Peyer's patch (tissue), 4 donors: ENCODE measurements at regions not wholly inside any gene's neighbourhood (a gene's known extent, or its start where the extent isn't known, plus 50 kb on each side); places are given as distances from the start of the nearest gene placed in this dataset.

Experiments used
- DNase-seq, 3 donors: peaks; one replicate each; pipeline ENCODE4 v3.0.0-alpha.2; 2017 to 2019
- H3K27ac ChIP-seq, 4 donors: fragments of 200-600 bp; sonication (generic); one replicate each; pipeline ENCODE4 v1.5.1; 2016 to 2019
- H3K27me3 ChIP-seq, 2 donors: fragments of 200-600 bp; sonication (generic); one replicate each; pipeline ENCODE4 v1.5.1; 2019
- H3K36me3 ChIP-seq, 3 donors: fragments of 200-600 bp; sonication (generic); one replicate each; pipeline ENCODE4 v1.5.1; 2016 to 2019
- H3K4me1 ChIP-seq, 4 donors: fragments of 200-600 bp; sonication (generic); one replicate each; pipeline ENCODE4 v1.5.1; 2016 to 2019
- H3K4me3 ChIP-seq, 4 donors: fragments of 200-600 bp; sonication (generic); 1 replicate in 3 of 4; 2 replicates in 1 of 4; pipeline ENCODE4 v1.5.1; 2016 to 2019; ENCODE audit warnings: mild to moderate bottlenecking in 1 of 4
- H3K9me3 ChIP-seq, 4 donors: fragments of 200-600 bp; sonication (generic); one replicate each; pipeline ENCODE4 v1.5.1; 2016 to 2019; ENCODE audit warnings: mild to moderate bottlenecking in 1 of 4
- POLR2A ChIP-seq, 2 donors: fragments of 450-650 bp; IDR thresholded peaks; one replicate each; pipeline ENCODE4 v1.5.1; 2017; ENCODE audit warnings: antibody characterized with exemption in 2 of 2, mild to moderate bottlenecking in 2 of 2, moderate library complexity in 2 of 2
- TF ChIP-seq, protein P1 (sequence below), 6 experiments: fragments of 450-650 bp in 4 of 6; fragments of 200-600 bp in 2 of 6; sonication (generic) in 1 of 6; IDR thresholded peaks; one replicate each; pipeline ENCODE4 v1.5.1; 2017 to 2019; ENCODE audit warnings: antibody characterized with exemption in 6 of 6, mild to moderate bottlenecking in 3 of 6, moderate library complexity in 1 of 6

- Histone ChIP-seq H3K27me3 (no peaks in the 10 kb centered on the region), H3K4me1 (no peaks in the 10 kb centered on the region), H3K9me3 (no peaks in the 10 kb centered on the region), H3K36me3 (no peaks in the 10 kb centered on the region), H3K27ac (no peak overlapping the region), H3K4me3 (no peak overlapping the region)
- TF ChIP-seq, protein P1, sequence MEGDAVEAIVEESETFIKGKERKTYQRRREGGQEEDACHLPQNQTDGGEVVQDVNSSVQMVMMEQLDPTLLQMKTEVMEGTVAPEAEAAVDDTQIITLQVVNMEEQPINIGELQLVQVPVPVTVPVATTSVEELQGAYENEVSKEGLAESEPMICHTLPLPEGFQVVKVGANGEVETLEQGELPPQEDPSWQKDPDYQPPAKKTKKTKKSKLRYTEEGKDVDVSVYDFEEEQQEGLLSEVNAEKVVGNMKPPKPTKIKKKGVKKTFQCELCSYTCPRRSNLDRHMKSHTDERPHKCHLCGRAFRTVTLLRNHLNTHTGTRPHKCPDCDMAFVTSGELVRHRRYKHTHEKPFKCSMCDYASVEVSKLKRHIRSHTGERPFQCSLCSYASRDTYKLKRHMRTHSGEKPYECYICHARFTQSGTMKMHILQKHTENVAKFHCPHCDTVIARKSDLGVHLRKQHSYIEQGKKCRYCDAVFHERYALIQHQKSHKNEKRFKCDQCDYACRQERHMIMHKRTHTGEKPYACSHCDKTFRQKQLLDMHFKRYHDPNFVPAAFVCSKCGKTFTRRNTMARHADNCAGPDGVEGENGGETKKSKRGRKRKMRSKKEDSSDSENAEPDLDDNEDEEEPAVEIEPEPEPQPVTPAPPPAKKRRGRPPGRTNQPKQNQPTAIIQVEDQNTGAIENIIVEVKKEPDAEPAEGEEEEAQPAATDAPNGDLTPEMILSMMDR (IDR thresholded peaks at IDR 0.05), result no peak
- no peak for TF ChIP-seq POLR2A (IDR thresholded peaks at IDR 0.05)
- DNase-seq, result no peak
These were observed 1276.7 kb upstream of the PRMT6 start for GRCh38 chr1:105779727-105780126.

- no peak for TF ChIP-seq POLR2A (IDR thresholded peaks at IDR 0.05)
- TF ChIP-seq, protein P1 (IDR thresholded peaks at IDR 0.05), result no peak
- Histone ChIP-seq H3K36me3 (no peaks in the 10 kb centered on the region), H3K27me3 (no peaks in the 10 kb centered on the region), H3K27ac (no peak overlapping the region), H3K9me3 (no peaks in the 10 kb centered on the region), H3K4me3 (no peak overlapping the region), H3K4me1 (no peaks in the 10 kb centered on the region)
- DNase-seq, result no peak
These were observed 1271.5 kb upstream of the PRMT6 start for GRCh38 chr1:105785021-105785420.

DNA sequence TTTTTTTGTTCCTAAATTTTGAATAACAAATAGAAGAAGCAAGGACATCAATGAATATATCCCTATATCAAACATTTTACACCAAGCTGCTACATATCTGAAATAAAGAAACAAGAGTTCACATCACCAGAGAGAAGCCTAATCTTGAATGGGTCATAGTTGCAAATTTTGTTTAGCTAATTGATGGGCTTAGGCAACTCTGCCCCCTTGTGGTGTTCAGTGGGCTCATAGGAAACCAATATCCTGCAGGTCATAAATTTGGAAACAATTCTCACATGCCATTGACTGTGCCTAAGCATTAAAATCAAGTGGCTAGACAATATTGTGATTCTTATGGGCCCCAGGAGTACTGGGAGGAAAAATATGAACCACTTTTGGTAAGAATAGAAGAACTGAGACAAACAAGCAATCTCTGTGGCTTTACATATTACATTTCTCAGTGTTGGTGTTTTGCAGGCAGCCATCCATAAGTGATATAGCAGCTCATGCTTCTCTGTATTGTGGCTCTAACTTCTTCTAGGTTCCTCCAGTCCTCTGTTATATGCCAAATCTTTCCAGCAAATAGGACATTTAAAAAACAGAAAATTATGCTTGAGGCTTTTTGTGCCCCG, 1262.8 kb upstream of the PRMT6 start:
- DNase-seq, result peak in 1 of 3 donors; percentile 61
- no peak overlapping the region for H3K4me3 ChIP-seq
- TF ChIP-seq, protein P1 (IDR thresholded peaks at IDR 0.05), result peak in 4 of 6 experiments; percentile 50 to 62 (median 61)
- no peak for TF ChIP-seq POLR2A (IDR thresholded peaks at IDR 0.05)
- H3K36me3 ChIP-seq, result no peaks in the 10 kb centered on the region
- H3K27me3 ChIP-seq, result no peaks in the 10 kb centered on the region
- H3K4me1 ChIP-seq, result no peaks in the 10 kb centered on the region
- no peak overlapping the region for H3K27ac ChIP-seq
- H3K9me3 ChIP-seq, result no peaks in the 10 kb centered on the region

DNA sequence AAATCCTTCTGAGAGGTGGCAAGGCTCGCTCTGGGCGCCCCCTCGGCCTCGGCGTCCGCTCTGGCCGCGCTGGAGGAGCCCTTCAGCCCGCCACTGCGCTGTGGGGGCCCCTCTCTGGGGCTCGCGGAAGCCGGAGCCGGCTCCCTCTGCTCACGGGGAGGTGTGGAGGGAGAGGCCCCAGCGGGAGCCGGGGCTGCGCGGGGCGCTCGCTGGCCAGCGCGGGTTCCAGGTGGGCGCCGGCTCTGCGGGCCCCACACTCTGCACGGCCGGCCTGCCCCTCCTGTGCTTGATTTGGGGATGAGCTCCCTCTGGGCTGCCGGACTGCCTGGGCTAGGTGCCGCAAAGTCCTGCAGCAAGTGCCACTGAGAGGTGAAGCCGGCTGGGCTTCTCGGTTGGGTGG, 1260.7 kb upstream of the PRMT6 start:
- H3K4me1 ChIP-seq, result no peaks in the 10 kb centered on the region
- no peak overlapping the region for H3K27ac ChIP-seq
- no peak for TF ChIP-seq POLR2A (IDR thresholded peaks at IDR 0.05)
- TF ChIP-seq, protein P1 (IDR thresholded peaks at IDR 0.05), result no peak
- no peaks in the 10 kb centered on the region for H3K9me3 ChIP-seq
- no peaks in the 10 kb centered on the region for H3K27me3 ChIP-seq
- H3K4me3 ChIP-seq, result no peak overlapping the region
- no peaks in the 10 kb centered on the region for H3K36me3 ChIP-seq
- no peak for DNase-seq

DNA sequence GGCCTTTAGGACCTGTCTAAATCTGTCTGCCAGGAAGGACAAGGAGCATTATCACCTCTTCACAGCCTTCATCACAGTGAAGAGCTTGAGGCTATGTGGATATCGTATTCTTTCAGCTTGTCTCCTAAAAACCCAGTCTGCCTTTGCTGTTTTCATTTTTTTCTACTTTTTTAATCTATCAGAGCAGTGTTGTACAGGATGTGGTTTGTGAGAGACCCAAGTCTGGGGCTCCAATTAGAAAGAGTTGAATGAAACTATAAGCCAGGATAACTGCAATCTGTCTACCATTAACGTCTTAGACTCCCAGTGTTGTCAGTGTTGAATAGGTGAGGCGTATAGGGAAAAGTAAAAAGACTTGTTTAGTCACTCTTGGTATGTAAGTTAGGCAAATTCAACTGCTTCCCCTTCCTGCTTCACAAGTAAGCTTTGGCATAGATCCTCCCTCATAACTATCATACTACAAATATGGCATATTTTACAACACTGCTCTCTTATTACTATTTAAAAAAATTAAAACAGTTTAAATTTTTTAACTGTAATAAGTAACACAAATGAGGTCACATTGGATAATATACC, 1225.8 kb upstream of the PRMT6 start:
- Histone ChIP-seq H3K9me3 (no peaks in the 10 kb centered on the region), H3K4me1 (no peaks in the 10 kb centered on the region), H3K27ac (no peak overlapping the region), H3K27me3 (no peaks in the 10 kb centered on the region), H3K4me3 (no peak overlapping the region), H3K36me3 (no peaks in the 10 kb centered on the region)
- TF ChIP-seq, protein P1 (IDR thresholded peaks at IDR 0.05), result no peak
- no peak for TF ChIP-seq POLR2A (IDR thresholded peaks at IDR 0.05)
- no peak for DNase-seq
